HFF-Myc (cell line): ENCODE measurements at regions not wholly inside any gene's neighbourhood (a gene's known extent, or its start where the extent isn't known, plus 50 kb on each side); places are given as distances from the start of the nearest gene placed in this dataset.

Experiments
- DNase-seq: peaks from one replicate; pipeline ENCODE4 v3.0.0-alpha.2; 2011; ENCODE audit warnings: low read depth; ENCODE audit errors: extremely low read depth
- H3K4me3 ChIP-seq: replicated peaks from 2 replicates; pipeline ENCODE4 v1.5.1; 2011; ENCODE audit warnings: low read depth, mild to moderate bottlenecking, control low read depth, low read length
- TF ChIP-seq, protein P1 (sequence below): IDR thresholded peaks from 2 replicates; pipeline ENCODE4 v1.5.1; 2012; ENCODE audit warnings: mild to moderate bottlenecking, low read depth, low read length, control low read depth; ENCODE audit errors: missing control alignments

DNA sequence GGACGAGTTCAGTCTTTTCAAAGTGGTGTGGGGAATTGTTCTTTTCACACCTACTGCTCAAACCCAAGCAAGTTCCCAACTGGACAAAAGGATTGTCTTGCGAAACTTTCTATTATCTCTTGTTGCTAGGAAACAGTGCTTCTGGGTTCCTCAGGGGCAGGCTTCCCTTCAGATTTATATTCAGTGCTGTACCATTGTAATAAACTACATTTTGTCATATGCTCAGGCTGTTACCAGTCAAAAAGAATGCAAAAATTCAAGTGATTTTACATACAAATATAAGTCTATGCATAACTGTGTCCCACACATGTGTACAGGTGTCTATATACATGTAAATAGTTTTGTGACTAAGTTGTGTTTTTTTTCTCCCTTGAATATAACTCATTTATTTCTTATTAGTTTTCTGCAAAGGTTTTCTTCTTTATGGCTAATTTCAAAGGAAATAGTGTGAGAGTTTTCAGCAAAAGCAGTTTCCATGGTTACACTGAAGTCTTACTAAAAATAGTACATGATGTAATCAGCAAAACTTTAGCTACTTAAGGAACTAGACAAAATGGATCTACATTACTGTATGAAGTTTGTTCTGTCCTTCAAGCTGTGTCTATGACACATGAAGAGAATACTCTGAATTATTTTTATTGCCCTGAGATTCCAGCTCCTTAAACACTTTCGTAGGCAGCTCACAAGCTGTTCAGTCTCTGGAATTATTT is 430.2 kb upstream of the TMPO start:
- DNase-seq, result no peak
- no peak overlapping the region for H3K4me3 ChIP-seq
- TF ChIP-seq, protein P1, sequence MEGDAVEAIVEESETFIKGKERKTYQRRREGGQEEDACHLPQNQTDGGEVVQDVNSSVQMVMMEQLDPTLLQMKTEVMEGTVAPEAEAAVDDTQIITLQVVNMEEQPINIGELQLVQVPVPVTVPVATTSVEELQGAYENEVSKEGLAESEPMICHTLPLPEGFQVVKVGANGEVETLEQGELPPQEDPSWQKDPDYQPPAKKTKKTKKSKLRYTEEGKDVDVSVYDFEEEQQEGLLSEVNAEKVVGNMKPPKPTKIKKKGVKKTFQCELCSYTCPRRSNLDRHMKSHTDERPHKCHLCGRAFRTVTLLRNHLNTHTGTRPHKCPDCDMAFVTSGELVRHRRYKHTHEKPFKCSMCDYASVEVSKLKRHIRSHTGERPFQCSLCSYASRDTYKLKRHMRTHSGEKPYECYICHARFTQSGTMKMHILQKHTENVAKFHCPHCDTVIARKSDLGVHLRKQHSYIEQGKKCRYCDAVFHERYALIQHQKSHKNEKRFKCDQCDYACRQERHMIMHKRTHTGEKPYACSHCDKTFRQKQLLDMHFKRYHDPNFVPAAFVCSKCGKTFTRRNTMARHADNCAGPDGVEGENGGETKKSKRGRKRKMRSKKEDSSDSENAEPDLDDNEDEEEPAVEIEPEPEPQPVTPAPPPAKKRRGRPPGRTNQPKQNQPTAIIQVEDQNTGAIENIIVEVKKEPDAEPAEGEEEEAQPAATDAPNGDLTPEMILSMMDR, result no peak

- no peak for DNase-seq
- no peak overlapping the region for H3K4me3 ChIP-seq
- TF ChIP-seq, protein P1, result no peak
These were observed 424.7 kb upstream of the TMPO start for GRCh38 chr12:98090731-98091130.

- H3K4me3 ChIP-seq, result no peak overlapping the region
- TF ChIP-seq, protein P1, result no peak
- no peak for DNase-seq
These were observed 419.0 kb upstream of the TMPO start for GRCh38 chr12:98096436-98096835.

DNA sequence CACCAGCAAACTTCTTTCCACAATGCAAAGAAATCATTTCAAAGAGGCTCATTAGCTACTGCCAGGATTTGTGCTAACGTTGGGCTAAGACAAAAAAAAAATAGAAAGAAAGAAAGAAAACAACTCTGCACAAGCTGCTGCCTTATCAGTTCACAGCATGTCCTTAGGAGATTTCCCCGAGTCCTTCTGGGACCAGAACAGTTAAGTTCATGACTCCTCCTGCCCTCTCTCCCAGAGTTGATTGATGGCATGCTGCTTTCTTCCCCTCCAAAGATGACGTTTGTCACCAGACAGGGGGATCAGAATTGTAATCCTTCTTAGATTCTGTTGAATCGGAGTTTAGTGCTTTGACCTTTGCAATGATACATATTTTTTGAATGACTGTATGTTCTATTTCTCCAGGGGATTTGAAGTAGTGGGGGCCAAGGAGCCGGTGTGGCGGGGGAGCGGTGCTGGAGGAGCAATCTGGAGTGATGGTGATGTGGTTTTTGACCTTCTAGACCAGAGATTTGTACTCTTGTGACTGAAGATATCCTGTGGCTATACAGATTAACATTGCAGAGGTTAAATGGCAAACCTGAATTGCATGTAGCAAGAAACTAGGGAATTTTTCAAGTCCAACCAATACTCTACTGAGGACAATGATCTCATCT is 409.2 kb upstream of the TMPO start:
- TF ChIP-seq, protein P1, result no peak
- no peak overlapping the region for H3K4me3 ChIP-seq
- DNase-seq, result no peak

- no peak for DNase-seq
- no peak overlapping the region for H3K4me3 ChIP-seq
These were observed 406.1 kb upstream of the TMPO start for GRCh38 chr12:98109266-98109665.

DNA sequence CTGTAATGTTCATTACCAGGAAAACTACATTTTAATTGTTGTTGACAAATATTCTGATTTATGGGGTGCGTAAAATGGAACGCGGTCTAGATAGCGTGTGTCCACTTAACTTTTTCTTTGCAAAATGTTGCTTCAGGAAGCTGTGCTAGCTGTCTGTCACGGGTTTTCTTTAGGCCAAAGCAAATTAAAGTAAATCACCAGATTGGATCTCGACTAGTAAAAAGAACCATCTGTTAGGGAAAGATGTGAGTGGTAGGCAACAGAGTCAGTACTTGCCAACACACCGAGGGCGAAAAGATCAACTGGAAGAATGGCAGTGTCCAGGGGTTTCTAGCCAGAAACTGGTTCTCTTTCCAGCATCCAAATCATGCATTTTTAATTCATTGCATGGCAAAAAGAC is 404.9 kb upstream of the TMPO start:
- H3K4me3 ChIP-seq, result no peak overlapping the region
- no peak for DNase-seq
- TF ChIP-seq, protein P1, result no peak

More at GRCh38 chr12:98109266-98109665, 406.1 kb upstream of the TMPO start:
- TF ChIP-seq, protein P1, result no peak
